GM21528 (cell line): ENCODE measurements at regions not wholly inside any gene's neighbourhood (a gene's known extent, or its start where the extent isn't known, plus 50 kb on each side); places are given as distances from the start of the nearest gene placed in this dataset.
A peak's percentile ranks its signal among the peaks of the same experiment; 100 is the strongest.
"Not testable (repeated sequence)": the region's sequence is repeated elsewhere in the genome, so short reads cannot be mapped to it uniquely, and the experiment has no call there.

Source experiments
- ATAC-seq: cut with Tn5 transposase; IDR thresholded peaks from one replicate; pipeline ENCODE4 v1.9.1; 2021; ENCODE audit warnings: mild to moderate bottlenecking, moderate library complexity; ENCODE audit not compliant: unreplicated experiment, low FRiP score

GRCh38 chr6:165854061-165854862, 191.2 kb upstream of the PDE10A start:
- ATAC-seq = no peak

- ATAC-seq = no peak
These were observed 189.6 kb upstream of the PDE10A start for GRCh38 chr6:165852676-165853075.

DNA sequence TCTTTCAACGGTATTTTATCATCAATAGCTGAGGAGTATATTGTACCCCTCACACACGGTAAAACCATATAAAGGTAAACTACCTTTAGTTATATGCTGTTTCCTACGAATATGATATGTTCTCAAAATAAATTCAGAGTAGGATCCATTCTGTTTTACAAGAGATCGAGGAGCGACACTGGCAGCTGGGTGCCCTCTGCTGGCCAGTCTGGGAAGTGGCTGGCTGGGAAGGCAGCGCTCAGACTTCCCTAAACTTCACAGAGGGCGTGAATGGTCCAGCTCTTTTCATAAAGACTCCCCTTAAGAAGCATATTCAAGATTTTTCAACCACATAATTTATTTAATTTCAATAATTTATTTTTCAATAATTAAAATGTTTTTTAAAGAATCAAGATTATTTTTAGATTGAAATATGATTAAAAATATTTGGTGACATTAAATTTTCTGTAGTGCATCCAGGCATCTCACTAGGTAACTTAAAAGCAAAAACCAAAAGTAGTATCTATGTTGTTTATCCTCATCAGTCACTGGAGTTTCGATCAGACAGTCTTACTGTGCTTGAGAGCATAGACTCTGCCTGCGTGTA, 187.5 kb upstream of the PDE10A start:
- ATAC-seq = peak; percentile 84

DNA sequence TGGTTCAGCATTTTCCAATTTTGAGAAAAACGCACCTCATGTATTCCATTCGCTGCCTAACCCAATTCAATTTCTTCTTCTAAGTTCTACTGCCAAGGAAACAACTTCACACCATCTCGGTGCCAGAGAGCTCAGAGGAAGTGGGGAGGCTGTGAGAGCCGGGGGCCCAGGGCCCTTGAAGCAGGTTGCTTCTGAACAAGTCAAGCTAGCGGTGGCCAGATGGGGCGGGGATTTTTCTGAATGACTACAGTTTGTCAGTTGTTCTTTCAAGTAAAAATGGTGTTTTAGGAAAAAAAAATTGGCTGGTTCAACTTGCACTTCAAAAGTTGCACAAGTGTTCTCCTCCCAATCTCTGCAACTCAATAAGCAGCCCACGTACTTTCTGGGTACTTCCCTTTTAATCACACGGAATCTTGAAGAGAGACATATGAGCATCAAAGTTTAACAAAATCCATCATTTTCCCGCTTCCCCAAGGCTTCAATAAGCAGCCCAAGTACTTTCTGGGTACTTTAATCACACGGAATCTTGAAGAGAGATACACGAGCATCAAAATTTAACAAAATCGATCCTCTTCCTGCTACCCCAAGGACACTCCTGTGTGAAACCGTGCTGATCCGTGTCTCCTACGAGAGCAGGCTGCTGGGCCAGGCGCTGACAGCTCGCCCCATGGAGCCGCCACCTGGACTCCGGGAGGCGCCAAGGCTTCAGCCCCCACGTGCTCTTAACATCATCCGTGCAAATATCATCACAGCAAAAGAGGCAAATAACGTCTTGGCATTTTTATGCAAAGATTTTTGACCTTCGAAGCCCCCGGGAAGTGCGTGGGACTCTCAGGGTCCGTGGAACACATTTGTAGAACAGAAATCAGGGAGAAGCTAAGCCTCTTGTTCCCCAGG, 186.7 kb upstream of the PDE10A start:
- no peak for ATAC-seq

- no peak for ATAC-seq
These were observed 185.0 kb upstream of the PDE10A start for GRCh38 chr6:165848086-165848426.

- ATAC-seq = no peak
These were observed 184.5 kb upstream of the PDE10A start for GRCh38 chr6:165847407-165848085.

- no peak for ATAC-seq
These were observed 183.3 kb upstream of the PDE10A start for GRCh38 chr6:165846123-165846966.

- no peak for ATAC-seq
These were observed 182.5 kb upstream of the PDE10A start for GRCh38 chr6:165845493-165845892.

GRCh38 chr6:165844801-165845364, 181.8 kb upstream of the PDE10A start:
- ATAC-seq = no peak

DNA sequence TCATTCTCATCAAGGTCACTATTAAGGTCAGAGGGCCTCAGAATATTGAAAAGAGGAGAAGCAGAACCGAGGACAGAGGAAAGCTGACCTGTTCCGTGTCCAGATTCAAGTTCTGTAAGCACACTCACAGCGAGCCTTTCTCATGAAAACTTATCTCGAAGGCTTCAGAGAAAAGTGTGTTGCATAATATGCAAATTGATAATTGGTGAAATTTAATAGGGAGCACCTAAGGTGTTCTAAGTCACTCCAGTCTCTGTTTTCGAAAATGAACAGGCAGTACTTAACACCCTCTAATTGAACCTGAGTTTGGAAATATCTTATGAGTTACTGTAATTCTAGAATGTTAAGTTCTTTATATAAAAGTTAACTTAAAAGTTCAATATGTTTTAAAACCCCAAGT, 181.2 kb upstream of the PDE10A start:
- no peak for ATAC-seq

DNA sequence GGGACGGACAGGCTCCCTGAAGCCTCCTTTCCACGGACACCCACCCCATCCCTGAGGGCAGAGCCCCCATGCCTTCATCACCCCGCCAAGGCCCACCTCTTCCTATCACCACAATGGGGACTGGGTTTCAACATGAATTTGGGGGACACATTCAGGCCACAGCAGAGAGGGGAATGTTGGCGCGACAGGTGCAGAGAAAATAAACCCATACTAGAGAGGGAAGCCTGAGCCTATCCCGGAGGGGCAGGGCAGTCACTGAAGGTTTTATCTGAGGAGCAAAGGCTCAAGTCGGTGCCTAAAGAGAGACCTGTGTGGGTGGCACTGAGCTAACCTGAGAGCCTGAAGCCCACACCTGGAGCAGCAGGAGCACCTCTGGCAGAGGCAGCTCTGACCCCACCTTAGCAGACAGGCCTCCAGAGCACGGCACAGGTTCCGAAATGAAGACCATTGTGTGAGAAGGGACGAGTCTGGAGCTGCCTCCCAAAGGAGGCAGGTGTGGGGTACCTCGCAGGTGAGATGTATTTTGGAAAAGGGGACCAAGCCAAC, 180.6 kb upstream of the PDE10A start:
- no peak for ATAC-seq

- no peak for ATAC-seq
These were observed 180.1 kb upstream of the PDE10A start for GRCh38 chr6:165843121-165843520.

DNA sequence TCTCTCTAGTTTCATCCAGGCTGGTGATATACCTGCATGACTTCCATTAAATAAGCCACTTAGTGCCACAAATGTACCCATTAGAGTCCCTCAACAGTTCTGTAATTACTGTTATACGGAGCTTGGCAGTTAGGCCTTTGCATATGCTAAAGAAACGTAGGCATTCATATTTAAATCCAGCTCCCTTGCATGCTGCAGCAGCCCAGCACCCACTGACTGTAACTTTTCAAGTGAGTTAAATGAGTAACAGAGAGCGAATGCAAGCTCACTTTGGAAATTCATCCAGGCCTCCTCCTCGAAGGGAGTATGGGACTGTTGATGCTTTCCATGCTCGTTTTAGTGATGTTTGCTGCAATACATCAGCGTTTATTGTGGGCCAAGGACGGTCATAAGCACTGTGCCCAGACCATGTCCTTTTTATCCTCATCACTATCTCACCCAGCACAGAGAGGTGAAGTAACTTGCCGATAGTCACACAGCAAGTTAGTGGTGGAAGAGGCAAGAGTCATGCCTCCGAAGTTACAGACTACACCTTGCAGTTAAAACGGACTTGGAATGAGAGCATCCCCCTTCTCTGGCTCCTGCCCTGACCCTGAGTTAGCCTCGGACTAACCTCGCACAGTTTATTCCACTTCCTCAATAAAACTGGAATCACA, 179.4 kb upstream of the PDE10A start:
- no peak for ATAC-seq

GRCh38 chr6:165841153-165841558, 178.1 kb upstream of the PDE10A start:
- no peak for ATAC-seq

DNA sequence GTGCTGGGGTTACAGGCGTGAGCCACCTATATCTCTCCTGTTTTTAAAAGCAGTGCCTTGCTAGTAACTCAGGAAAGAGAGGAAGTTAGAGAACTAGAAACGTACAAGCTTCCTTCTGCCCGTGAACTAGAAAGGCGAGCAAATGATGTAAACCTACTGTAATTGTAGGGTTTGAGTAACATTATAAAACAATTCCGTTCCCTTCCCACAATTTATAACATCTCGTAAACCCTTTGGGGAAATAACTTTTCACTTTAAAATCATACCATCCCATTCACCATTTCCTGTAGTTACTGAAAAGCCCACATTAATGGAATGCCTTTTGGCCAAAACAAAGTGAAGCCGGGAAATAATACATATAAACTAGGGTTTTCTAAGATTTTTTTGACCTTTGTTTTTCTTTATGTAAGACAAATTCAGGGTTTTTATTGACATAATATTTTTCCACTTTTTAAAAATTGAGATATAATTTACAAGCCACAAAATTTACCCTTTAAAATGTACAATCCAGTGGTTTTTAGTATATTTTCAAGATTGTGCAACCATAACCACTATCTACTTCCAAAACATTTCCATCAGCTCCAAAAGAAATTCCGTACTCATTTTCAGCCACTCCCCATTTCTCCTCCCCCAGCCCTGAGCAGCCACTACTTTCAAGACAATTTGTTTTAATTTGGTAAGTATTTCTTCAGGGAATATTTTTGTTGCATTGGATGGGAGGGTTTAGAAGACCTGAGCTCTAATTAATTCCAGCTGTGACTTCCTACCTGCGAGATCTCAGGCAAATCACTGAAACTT, 175.1 kb upstream of the PDE10A start:
- ATAC-seq = no peak

- ATAC-seq = not testable (repeated sequence)
These were observed 173.6 kb upstream of the PDE10A start for GRCh38 chr6:165836648-165837047.

DNA sequence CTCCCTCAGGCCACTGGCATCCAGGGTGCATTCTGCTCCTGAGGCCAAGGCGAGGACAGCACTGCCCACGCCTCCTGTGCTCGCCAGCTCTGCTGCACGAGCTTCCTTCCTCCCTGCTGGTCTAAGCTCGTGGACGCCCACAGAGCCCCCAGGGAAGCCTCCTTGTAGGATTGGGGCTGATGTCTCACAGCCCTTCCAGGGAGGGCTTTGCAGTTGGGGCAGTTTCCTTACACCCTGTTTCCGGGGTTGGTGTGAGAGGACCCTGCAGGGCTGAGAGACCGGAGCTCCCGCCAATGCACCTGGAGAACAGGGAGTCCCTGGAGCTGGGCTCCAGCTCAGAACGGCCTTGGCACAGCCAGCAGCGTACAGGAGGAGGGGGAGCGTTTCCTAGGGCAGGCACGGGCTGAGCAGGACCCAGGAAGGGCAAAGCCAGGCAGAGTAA, 172.4 kb upstream of the PDE10A start:
- no peak for ATAC-seq
